ENCODE measurements at regions not wholly inside any gene's neighbourhood (a gene's known extent, or its start where the extent isn't known, plus 50 kb on each side); places are given as distances from the start of the nearest gene placed in this dataset.

GRCh38 chr4:77434299-77435092, 171.1 kb upstream of the CXCL13 start (continued):
- TF ChIP-seq UBTF (CRISPR knock-in tag; IDR thresholded peaks at IDR 0.05) (no peak), DNMT3B (CRISPR knock-in tag; conservative IDR thresholded peaks at IDR 0.05) (no peak), ZFAT (CRISPR knock-in tag; conservative IDR thresholded peaks at IDR 0.05) (no peak), JUNB (CRISPR knock-in tag; IDR thresholded peaks at IDR 0.05; ENCODE audit: borderline replicate concordance) (no peak), IRF9 (CRISPR knock-in tag; IDR thresholded peaks at IDR 0.05; ENCODE audit: borderline replicate concordance) (no peak), ZBTB49 (CRISPR knock-in tag; IDR thresholded peaks at IDR 0.05; ENCODE audit: borderline replicate concordance) (no peak), ZNF138 (CRISPR knock-in tag; IDR thresholded peaks at IDR 0.05; ENCODE audit: low read depth) (no peak), PHF20 (CRISPR knock-in tag; IDR thresholded peaks at IDR 0.05) (no peak)

Measured in HepG2 (cell line).